ENCODE measurements at regions not wholly inside any gene's neighbourhood (a gene's known extent, or its start where the extent isn't known, plus 50 kb on each side); places are given as distances from the start of the nearest gene placed in this dataset.

- TF ChIP-seq ETV6 (CRISPR knock-in tag; IDR thresholded peaks at IDR 0.05), result no peak
- no peak for TF ChIP-seq RORB (CRISPR knock-in tag; IDR thresholded peaks at IDR 0.05)
- no peak for TF ChIP-seq ZNF121 (CRISPR knock-in tag; IDR thresholded peaks at IDR 0.05)
- no peak for TF ChIP-seq SMAD3 (CRISPR knock-in tag; IDR thresholded peaks at IDR 0.05; ENCODE audit: borderline replicate concordance)
- no peak for TF ChIP-seq FOXJ3 (CRISPR knock-in tag; IDR thresholded peaks at IDR 0.05; ENCODE audit: borderline replicate concordance)
- TF ChIP-seq ZNF512 (CRISPR knock-in tag; IDR thresholded peaks at IDR 0.05; ENCODE audit: borderline replicate concordance), result no peak
- TF ChIP-seq NFE2L1 (CRISPR knock-in tag; IDR thresholded peaks at IDR 0.05), result no peak
Observed at GRCh38 chr16:35564148-35564547, 2104.7 kb downstream of the TP53TG3F start (continued).

- H3K36me3 Mint-ChIP-seq, result peaks cover 89% of the 10 kb centered on the region
- peaks cover 95% of the 10 kb centered on the region for H3K9me3 Mint-ChIP-seq
- CTCF ChIA-PET, result no interaction called here
- DNase-seq (ENCODE audit: low spot score), result no peak
- POLR2A ChIA-PET, result no interaction called here
- no peaks in the 10 kb centered on the region for H3K4me1 Mint-ChIP-seq
- ATAC-seq, result no peak
- no peak overlapping the region for H3K27ac Mint-ChIP-seq
- no peak overlapping the region for H3K4me3 Mint-ChIP-seq
- TF ChIP-seq TEAD1 (CRISPR knock-in tag; IDR thresholded peaks at IDR 0.05) (no peak), GRHL2 (CRISPR knock-in tag; IDR thresholded peaks at IDR 0.05; ENCODE audit: insufficient replicate concordance, severe bottlenecking) (no peak), ATF2 (CRISPR knock-in tag; IDR thresholded peaks at IDR 0.05; ENCODE audit: borderline replicate concordance, low read depth) (no peak), ZNF423 (CRISPR knock-in tag; IDR thresholded peaks at IDR 0.05) (no peak)
- H3K27me3 Mint-ChIP-seq (ENCODE audit: low read depth), result peaks cover 16% of the 10 kb centered on the region
Observed at GRCh38 chr16:35564889-35565288, 2105.5 kb downstream of the TP53TG3F start.

GRCh38 chr16:35565626-35566025, 2106.2 kb downstream of the TP53TG3F start:
- ATAC-seq, result no peak
- H3K27ac Mint-ChIP-seq, result no peak overlapping the region
- no peak for TF ChIP-seq E2F1 (CRISPR knock-in tag; IDR thresholded peaks at IDR 0.05)
- TF ChIP-seq MAX (CRISPR knock-in tag; IDR thresholded peaks at IDR 0.05), result no peak
- no peak for TF ChIP-seq ELF4 (CRISPR knock-in tag; IDR thresholded peaks at IDR 0.05; ENCODE audit: low read depth)
- TF ChIP-seq NR3C1 (CRISPR knock-in tag; conservative IDR thresholded peaks at IDR 0.05; ENCODE audit: low read depth), result no peak
- TF ChIP-seq SMAD4 (CRISPR knock-in tag; IDR thresholded peaks at IDR 0.05), result no peak
- TF ChIP-seq ATF2 (CRISPR knock-in tag; IDR thresholded peaks at IDR 0.05; ENCODE audit: borderline replicate concordance, low read depth), result no peak
- no peak for TF ChIP-seq JAZF1 (CRISPR knock-in tag; IDR thresholded peaks at IDR 0.05)
- no peak for TF ChIP-seq ZNF232 (CRISPR knock-in tag; IDR thresholded peaks at IDR 0.05)
- TF ChIP-seq NR1H2 (CRISPR knock-in tag; IDR thresholded peaks at IDR 0.05), result no peak
- TF ChIP-seq PRRX2 (CRISPR knock-in tag; IDR thresholded peaks at IDR 0.05), result no peak
- TF ChIP-seq NR2C2 (CRISPR knock-in tag; IDR thresholded peaks at IDR 0.05), result no peak
- no peak for TF ChIP-seq SP1 (CRISPR knock-in tag; conservative IDR thresholded peaks at IDR 0.05)
- H3K4me1 Mint-ChIP-seq, result no peaks in the 10 kb centered on the region
- POLR2A ChIA-PET, result no interaction called here
- peaks cover 16% of the 10 kb centered on the region for H3K27me3 Mint-ChIP-seq (ENCODE audit: low read depth)
- no peak overlapping the region for H3K4me3 Mint-ChIP-seq
- no peak for DNase-seq (ENCODE audit: low spot score)
- H3K36me3 Mint-ChIP-seq, result peaks cover 92% of the 10 kb centered on the region
- H3K9me3 Mint-ChIP-seq, result peaks cover 95% of the 10 kb centered on the region
- CTCF ChIA-PET, result no interaction called here

Data from WTC11 (cell line).